ENCODE measurements at regions not wholly inside any gene's neighbourhood (a gene's known extent, or its start where the extent isn't known, plus 50 kb on each side); places are given as distances from the start of the nearest gene placed in this dataset.

GRCh38 chr2:6353669-6354068, 512.0 kb downstream of the CMPK2 start:
- DNase-seq (ENCODE audit: low spot score): no peak
- no peaks in the 10 kb centered on the region for H3K9me3 ChIP-seq
- no peak overlapping the region for H3K4me3 ChIP-seq
- H3K4me1 ChIP-seq: no peaks in the 10 kb centered on the region
- no peaks in the 10 kb centered on the region for H3K27me3 ChIP-seq
- no peak for TF ChIP-seq CTCF (IDR thresholded peaks at IDR 0.05)
- H3K27ac ChIP-seq: no peak overlapping the region
- no peaks in the 10 kb centered on the region for H3K36me3 ChIP-seq

- no peaks in the 10 kb centered on the region for H3K27me3 ChIP-seq
- TF ChIP-seq CTCF (IDR thresholded peaks at IDR 0.05): no peak
- no peak for DNase-seq (ENCODE audit: low spot score)
- no peak overlapping the region for H3K4me3 ChIP-seq
- H3K27ac ChIP-seq: no peak overlapping the region
- no peaks in the 10 kb centered on the region for H3K9me3 ChIP-seq
- H3K4me1 ChIP-seq: no peaks in the 10 kb centered on the region
- no peaks in the 10 kb centered on the region for H3K36me3 ChIP-seq
Observed at GRCh38 chr2:6354546-6354945, 511.2 kb downstream of the CMPK2 start.

- Histone ChIP-seq H3K9me3 (no peaks in the 10 kb centered on the region), H3K4me1 (no peaks in the 10 kb centered on the region), H3K4me3 (no peak overlapping the region), H3K27ac (no peak overlapping the region), H3K27me3 (no peaks in the 10 kb centered on the region), H3K36me3 (no peaks in the 10 kb centered on the region)
- TF ChIP-seq CTCF (IDR thresholded peaks at IDR 0.05): no peak
- no peak for DNase-seq (ENCODE audit: low spot score)
Observed at GRCh38 chr2:6355886-6356761, 509.6 kb downstream of the CMPK2 start.

- Histone ChIP-seq H3K27ac (no peak overlapping the region), H3K9me3 (no peaks in the 10 kb centered on the region), H3K27me3 (no peaks in the 10 kb centered on the region), H3K4me3 (no peak overlapping the region), H3K36me3 (no peaks in the 10 kb centered on the region), H3K4me1 (no peaks in the 10 kb centered on the region)
- no peak for DNase-seq (ENCODE audit: low spot score)
- no peak for TF ChIP-seq CTCF (IDR thresholded peaks at IDR 0.05)
Observed at GRCh38 chr2:6358546-6358945, 507.2 kb downstream of the CMPK2 start.

GRCh38 chr2:6358985-6359384, 506.7 kb downstream of the CMPK2 start:
- Histone ChIP-seq H3K36me3 (no peaks in the 10 kb centered on the region), H3K27ac (no peak overlapping the region), H3K4me1 (no peaks in the 10 kb centered on the region), H3K9me3 (no peaks in the 10 kb centered on the region), H3K27me3 (no peaks in the 10 kb centered on the region), H3K4me3 (no peak overlapping the region)
- DNase-seq (ENCODE audit: low spot score): no peak
- TF ChIP-seq CTCF (IDR thresholded peaks at IDR 0.05): no peak

- Histone ChIP-seq H3K4me3 (no peak overlapping the region), H3K36me3 (no peaks in the 10 kb centered on the region), H3K27ac (no peak overlapping the region), H3K9me3 (no peaks in the 10 kb centered on the region), H3K27me3 (no peaks in the 10 kb centered on the region), H3K4me1 (no peaks in the 10 kb centered on the region)
- no peak for DNase-seq (ENCODE audit: low spot score)
- TF ChIP-seq CTCF (IDR thresholded peaks at IDR 0.05): no peak
Observed at GRCh38 chr2:6359964-6360363, 505.7 kb downstream of the CMPK2 start.

Measured in right atrium auricular region (tissue), 2 donors.